Progenitor cell of endocrine pancreas (in vitro differentiated cells): ENCODE measurements at regions not wholly inside any gene's neighbourhood (a gene's known extent, or its start where the extent isn't known, plus 50 kb on each side); places are given as distances from the start of the nearest gene placed in this dataset.

Source experiments
- DNase-seq: peaks from one replicate; pipeline ENCODE4 v3.0.0; 2021; ENCODE audit warnings: low spot score; ENCODE audit not compliant: unreplicated experiment
- H3K27ac Mint-ChIP-seq: 2 replicates; pipeline ENCODE4 v1.8.0; 2021; ENCODE audit warnings: mild to moderate bottlenecking, moderate library complexity, mixed read lengths
- H3K27me3 Mint-ChIP-seq: 2 replicates; pipeline ENCODE4 v1.8.0; 2021; ENCODE audit warnings: mixed read lengths
- H3K36me3 Mint-ChIP-seq: 2 replicates; pipeline ENCODE4 v1.8.0; 2022; ENCODE audit warnings: mixed read lengths; ENCODE audit not compliant: insufficient read depth
- H3K4me1 Mint-ChIP-seq: 2 replicates; pipeline ENCODE4 v1.8.0; 2021; ENCODE audit warnings: low read depth, mixed read lengths
- H3K4me3 Mint-ChIP-seq: 2 replicates; pipeline ENCODE4 v1.8.0; 2021; ENCODE audit warnings: low read depth, mild to moderate bottlenecking, moderate library complexity, mixed read lengths
- H3K9me3 Mint-ChIP-seq: 2 replicates; pipeline ENCODE4 v1.8.0; 2021; ENCODE audit warnings: low read depth, mixed read lengths
- TF ChIP-seq, protein P1 (sequence below): fragments of 200-600 bp; sonication (generic); IDR thresholded peaks from one replicate; pipeline ENCODE4 v1.5.0; 2021; ENCODE audit warnings: antibody characterized with exemption, mild to moderate bottlenecking; ENCODE audit not compliant: unreplicated experiment

- DNase-seq, result no peak
- H3K27me3 Mint-ChIP-seq, result no peaks in the 10 kb centered on the region
- H3K9me3 Mint-ChIP-seq, result no peaks in the 10 kb centered on the region
- no peak overlapping the region for H3K27ac Mint-ChIP-seq
- TF ChIP-seq, protein P1, sequence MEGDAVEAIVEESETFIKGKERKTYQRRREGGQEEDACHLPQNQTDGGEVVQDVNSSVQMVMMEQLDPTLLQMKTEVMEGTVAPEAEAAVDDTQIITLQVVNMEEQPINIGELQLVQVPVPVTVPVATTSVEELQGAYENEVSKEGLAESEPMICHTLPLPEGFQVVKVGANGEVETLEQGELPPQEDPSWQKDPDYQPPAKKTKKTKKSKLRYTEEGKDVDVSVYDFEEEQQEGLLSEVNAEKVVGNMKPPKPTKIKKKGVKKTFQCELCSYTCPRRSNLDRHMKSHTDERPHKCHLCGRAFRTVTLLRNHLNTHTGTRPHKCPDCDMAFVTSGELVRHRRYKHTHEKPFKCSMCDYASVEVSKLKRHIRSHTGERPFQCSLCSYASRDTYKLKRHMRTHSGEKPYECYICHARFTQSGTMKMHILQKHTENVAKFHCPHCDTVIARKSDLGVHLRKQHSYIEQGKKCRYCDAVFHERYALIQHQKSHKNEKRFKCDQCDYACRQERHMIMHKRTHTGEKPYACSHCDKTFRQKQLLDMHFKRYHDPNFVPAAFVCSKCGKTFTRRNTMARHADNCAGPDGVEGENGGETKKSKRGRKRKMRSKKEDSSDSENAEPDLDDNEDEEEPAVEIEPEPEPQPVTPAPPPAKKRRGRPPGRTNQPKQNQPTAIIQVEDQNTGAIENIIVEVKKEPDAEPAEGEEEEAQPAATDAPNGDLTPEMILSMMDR, result no peak
- H3K36me3 Mint-ChIP-seq, result no peaks in the 10 kb centered on the region
- H3K4me3 Mint-ChIP-seq, result no peak overlapping the region
- peaks cover 9% of the 10 kb centered on the region for H3K4me1 Mint-ChIP-seq
Observed at GRCh38 chr3:104547031-104547430, 819.7 kb upstream of the ALCAM start.

GRCh38 chr3:104548401-104548800, 818.3 kb upstream of the ALCAM start:
- peaks cover 9% of the 10 kb centered on the region for H3K4me1 Mint-ChIP-seq
- H3K36me3 Mint-ChIP-seq, result no peaks in the 10 kb centered on the region
- H3K4me3 Mint-ChIP-seq, result no peak overlapping the region
- TF ChIP-seq, protein P1, result no peak
- no peaks in the 10 kb centered on the region for H3K9me3 Mint-ChIP-seq
- H3K27ac Mint-ChIP-seq, result no peak overlapping the region
- no peaks in the 10 kb centered on the region for H3K27me3 Mint-ChIP-seq
- DNase-seq, result no peak

DNA sequence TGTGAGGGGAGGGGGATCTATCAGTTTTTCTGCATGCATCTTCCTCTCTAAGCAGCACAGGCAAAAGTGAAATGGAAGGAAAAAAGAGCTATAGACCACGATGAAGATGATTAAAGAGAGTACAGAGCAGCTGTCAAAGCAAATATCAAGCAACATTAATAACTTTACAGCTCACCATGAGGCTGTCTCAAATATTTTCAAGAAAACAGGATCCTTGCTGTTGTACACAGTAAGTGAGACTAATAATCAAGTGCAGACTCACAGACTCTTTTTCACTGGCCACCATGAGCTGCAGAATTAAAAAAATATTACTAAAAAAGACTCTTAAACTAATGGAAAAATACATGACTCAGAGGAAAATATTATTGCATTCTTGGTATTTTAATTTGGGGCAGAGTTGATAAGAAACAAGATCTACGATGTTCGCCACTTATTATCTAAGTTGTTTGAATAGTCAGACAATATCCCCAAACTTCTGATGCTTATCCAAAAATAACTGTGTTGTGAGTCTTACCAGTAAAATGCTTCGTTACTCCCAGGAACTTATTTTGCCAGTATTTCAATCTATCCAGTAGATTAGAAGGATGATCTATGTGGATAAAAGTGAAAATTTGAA, 817.5 kb upstream of the ALCAM start:
- TF ChIP-seq, protein P1, result no peak
- H3K27ac Mint-ChIP-seq, result no peak overlapping the region
- no peaks in the 10 kb centered on the region for H3K9me3 Mint-ChIP-seq
- H3K36me3 Mint-ChIP-seq, result no peaks in the 10 kb centered on the region
- no peak for DNase-seq
- H3K4me3 Mint-ChIP-seq, result no peak overlapping the region
- peaks cover 9% of the 10 kb centered on the region for H3K4me1 Mint-ChIP-seq
- no peaks in the 10 kb centered on the region for H3K27me3 Mint-ChIP-seq

DNA sequence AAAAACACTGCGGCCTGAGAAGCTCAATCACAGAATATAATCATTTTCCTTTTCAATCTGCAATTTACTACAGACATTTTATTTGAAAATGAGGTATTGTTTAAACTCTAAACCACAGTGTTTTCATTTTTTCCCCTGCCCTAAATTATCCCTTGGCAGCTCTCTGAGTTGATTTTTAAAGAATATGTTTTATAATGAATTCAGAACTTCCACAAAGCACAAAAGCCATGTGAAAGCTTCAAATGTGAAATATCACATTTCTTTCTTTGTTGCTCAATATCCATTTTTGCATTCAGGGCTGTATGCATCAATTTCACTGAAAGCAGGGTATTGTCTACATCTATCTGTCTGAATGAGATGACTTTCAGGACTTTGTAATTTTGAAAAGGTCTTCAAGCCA, 813.6 kb upstream of the ALCAM start:
- Mint-ChIP-seq H3K4me3 (no peak overlapping the region), H3K36me3 (no peaks in the 10 kb centered on the region), H3K27ac (no peak overlapping the region), H3K27me3 (no peaks in the 10 kb centered on the region), H3K4me1 (no peaks in the 10 kb centered on the region), H3K9me3 (no peaks in the 10 kb centered on the region)
- TF ChIP-seq, protein P1, result no peak
- DNase-seq, result no peak

DNA sequence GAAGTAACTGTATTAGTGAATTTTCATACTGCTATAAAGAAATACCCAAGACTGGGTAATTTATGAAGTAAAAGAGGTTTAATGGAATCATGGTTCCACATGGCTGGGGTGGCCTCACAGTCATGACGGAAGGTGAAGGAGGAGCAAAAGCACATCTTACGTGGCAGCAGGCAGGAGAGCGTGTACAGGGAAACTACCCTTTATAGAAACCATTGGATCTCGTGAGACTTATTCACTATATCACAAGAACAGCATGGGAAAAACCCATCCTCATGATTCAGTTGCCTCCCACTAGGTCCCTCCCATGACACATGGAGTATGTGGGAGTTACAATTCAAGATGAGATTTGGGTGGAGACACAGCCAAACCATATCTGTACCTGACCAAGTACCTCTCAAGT, 812.3 kb upstream of the ALCAM start:
- H3K27me3 Mint-ChIP-seq, result no peaks in the 10 kb centered on the region
- H3K27ac Mint-ChIP-seq, result no peak overlapping the region
- no peaks in the 10 kb centered on the region for H3K9me3 Mint-ChIP-seq
- H3K36me3 Mint-ChIP-seq, result no peaks in the 10 kb centered on the region
- no peak overlapping the region for H3K4me3 Mint-ChIP-seq
- TF ChIP-seq, protein P1, result no peak
- DNase-seq, result no peak
- no peaks in the 10 kb centered on the region for H3K4me1 Mint-ChIP-seq
